ENCODE measurements at regions not wholly inside any gene's neighbourhood (a gene's known extent, or its start where the extent isn't known, plus 50 kb on each side); places are given as distances from the start of the nearest gene placed in this dataset.

GRCh38 chr6:147711476-147711875, 203.0 kb downstream of the SAMD5 start:
- H3K4me1 ChIP-seq (ENCODE audit: low read length), result no peaks in the 10 kb centered on the region
- H4K20me1 ChIP-seq (ENCODE audit: insufficient read depth, low read depth, low read length), result no peaks in the 10 kb centered on the region
- H3K27ac ChIP-seq (ENCODE audit: low read length), result no peak overlapping the region
- no peak overlapping the region for H2AFZ ChIP-seq (ENCODE audit: low read length)
- H3K9ac ChIP-seq (ENCODE audit: low read length), result no peak overlapping the region
- no peak for DNase-seq
- H3K9me3 ChIP-seq (ENCODE audit: low read length), result no peaks in the 10 kb centered on the region
- no peak overlapping the region for H3K4me2 ChIP-seq (ENCODE audit: low read depth, low read length, poor library complexity, severe bottlenecking)
- no peaks in the 10 kb centered on the region for H3K79me2 ChIP-seq (ENCODE audit: low read length)
- H3K9me2 ChIP-seq (replicated peaks; ENCODE audit: insufficient read depth, low read length), result no peaks in the 10 kb centered on the region
- H3K27me3 ChIP-seq (ENCODE audit: low read length), result no peaks in the 10 kb centered on the region
- no peaks in the 10 kb centered on the region for H3K36me3 ChIP-seq (ENCODE audit: insufficient read depth, low read length)
- H3K4me3 ChIP-seq (ENCODE audit: low read length), result no peak overlapping the region

- no peaks in the 10 kb centered on the region for H3K79me2 ChIP-seq (ENCODE audit: low read length)
- H3K4me1 ChIP-seq (ENCODE audit: low read length), result no peaks in the 10 kb centered on the region
- H4K20me1 ChIP-seq (ENCODE audit: insufficient read depth, low read depth, low read length), result no peaks in the 10 kb centered on the region
- H3K4me3 ChIP-seq (ENCODE audit: low read length), result no peak overlapping the region
- no peaks in the 10 kb centered on the region for H3K9me2 ChIP-seq (replicated peaks; ENCODE audit: insufficient read depth, low read length)
- H3K4me2 ChIP-seq (ENCODE audit: low read depth, low read length, poor library complexity, severe bottlenecking), result no peak overlapping the region
- no peaks in the 10 kb centered on the region for H3K27me3 ChIP-seq (ENCODE audit: low read length)
- no peaks in the 10 kb centered on the region for H3K9me3 ChIP-seq (ENCODE audit: low read length)
- no peak overlapping the region for H2AFZ ChIP-seq (ENCODE audit: low read length)
- DNase-seq, result no peak
- H3K36me3 ChIP-seq (ENCODE audit: insufficient read depth, low read length), result no peaks in the 10 kb centered on the region
- H3K27ac ChIP-seq (ENCODE audit: low read length), result no peak overlapping the region
- H3K9ac ChIP-seq (ENCODE audit: low read length), result no peak overlapping the region
Measured at GRCh38 chr6:147712841-147713240, 204.4 kb downstream of the SAMD5 start.

GRCh38 chr6:147715035-147715434, 206.5 kb downstream of the SAMD5 start:
- Histone ChIP-seq H4K20me1 (ENCODE audit: insufficient read depth, low read depth, low read length) (no peaks in the 10 kb centered on the region), H3K9me3 (ENCODE audit: low read length) (no peaks in the 10 kb centered on the region), H3K4me1 (ENCODE audit: low read length) (no peaks in the 10 kb centered on the region), H3K79me2 (ENCODE audit: low read length) (no peaks in the 10 kb centered on the region), H3K4me2 (ENCODE audit: low read depth, low read length, poor library complexity, severe bottlenecking) (no peak overlapping the region), H3K9ac (ENCODE audit: low read length) (no peak overlapping the region), H3K9me2 (replicated peaks; ENCODE audit: insufficient read depth, low read length) (no peaks in the 10 kb centered on the region), H3K27me3 (ENCODE audit: low read length) (no peaks in the 10 kb centered on the region), H2AFZ (ENCODE audit: low read length) (no peak overlapping the region), H3K36me3 (ENCODE audit: insufficient read depth, low read length) (no peaks in the 10 kb centered on the region), H3K4me3 (ENCODE audit: low read length) (no peak overlapping the region), H3K27ac (ENCODE audit: low read length) (no peak overlapping the region)
- no peak for DNase-seq

GRCh38 chr6:147716434-147716833, 207.9 kb downstream of the SAMD5 start:
- Histone ChIP-seq H3K4me1 (ENCODE audit: low read length) (no peaks in the 10 kb centered on the region), H3K27me3 (ENCODE audit: low read length) (no peaks in the 10 kb centered on the region), H3K27ac (ENCODE audit: low read length) (no peak overlapping the region), H3K9ac (ENCODE audit: low read length) (no peak overlapping the region), H3K79me2 (ENCODE audit: low read length) (no peaks in the 10 kb centered on the region), H4K20me1 (ENCODE audit: insufficient read depth, low read depth, low read length) (no peaks in the 10 kb centered on the region), H3K9me2 (replicated peaks; ENCODE audit: insufficient read depth, low read length) (no peaks in the 10 kb centered on the region), H3K4me2 (ENCODE audit: low read depth, low read length, poor library complexity, severe bottlenecking) (no peak overlapping the region), H3K4me3 (ENCODE audit: low read length) (no peak overlapping the region), H3K36me3 (ENCODE audit: insufficient read depth, low read length) (no peaks in the 10 kb centered on the region), H3K9me3 (ENCODE audit: low read length) (no peaks in the 10 kb centered on the region), H2AFZ (ENCODE audit: low read length) (no peak overlapping the region)
- DNase-seq, result no peak

- no peaks in the 10 kb centered on the region for H3K4me1 ChIP-seq (ENCODE audit: low read length)
- no peaks in the 10 kb centered on the region for H3K27me3 ChIP-seq (ENCODE audit: low read length)
- no peak overlapping the region for H3K4me2 ChIP-seq (ENCODE audit: low read depth, low read length, poor library complexity, severe bottlenecking)
- no peak overlapping the region for H3K9ac ChIP-seq (ENCODE audit: low read length)
- no peak for DNase-seq
- H3K79me2 ChIP-seq (ENCODE audit: low read length), result no peaks in the 10 kb centered on the region
- no peaks in the 10 kb centered on the region for H3K9me3 ChIP-seq (ENCODE audit: low read length)
- no peaks in the 10 kb centered on the region; the same call in 1 of the 2 replicates for H3K9me2 ChIP-seq (replicated peaks; ENCODE audit: insufficient read depth, low read length)
- no peaks in the 10 kb centered on the region for H4K20me1 ChIP-seq (ENCODE audit: insufficient read depth, low read depth, low read length)
- no peak overlapping the region for H3K27ac ChIP-seq (ENCODE audit: low read length)
- no peak overlapping the region for H3K4me3 ChIP-seq (ENCODE audit: low read length)
- no peak overlapping the region for H2AFZ ChIP-seq (ENCODE audit: low read length)
- no peaks in the 10 kb centered on the region for H3K36me3 ChIP-seq (ENCODE audit: insufficient read depth, low read length)
Measured at GRCh38 chr6:147717991-147718390, 209.5 kb downstream of the SAMD5 start.

- no peaks in the 10 kb centered on the region for H3K9me3 ChIP-seq (ENCODE audit: low read length)
- no peak overlapping the region for H3K4me3 ChIP-seq (ENCODE audit: low read length)
- H3K36me3 ChIP-seq (ENCODE audit: insufficient read depth, low read length), result no peaks in the 10 kb centered on the region
- no peaks in the 10 kb centered on the region for H3K4me1 ChIP-seq (ENCODE audit: low read length)
- no peaks in the 10 kb centered on the region for H3K79me2 ChIP-seq (ENCODE audit: low read length)
- no peaks in the 10 kb centered on the region for H3K27me3 ChIP-seq (ENCODE audit: low read length)
- H3K27ac ChIP-seq (ENCODE audit: low read length), result no peak overlapping the region
- H3K4me2 ChIP-seq (ENCODE audit: low read depth, low read length, poor library complexity, severe bottlenecking), result no peak overlapping the region
- H3K9ac ChIP-seq (ENCODE audit: low read length), result no peak overlapping the region
- H2AFZ ChIP-seq (ENCODE audit: low read length), result no peak overlapping the region
- H3K9me2 ChIP-seq (replicated peaks; ENCODE audit: insufficient read depth, low read length), result no peaks in the 10 kb centered on the region; the same call in 1 of the 2 replicates
- no peak for DNase-seq
- no peaks in the 10 kb centered on the region for H4K20me1 ChIP-seq (ENCODE audit: insufficient read depth, low read depth, low read length)
Measured at GRCh38 chr6:147722158-147722557, 213.7 kb downstream of the SAMD5 start.

GRCh38 chr6:147724454-147724853, 216.0 kb downstream of the SAMD5 start:
- H3K4me3 ChIP-seq (ENCODE audit: low read length), result no peak overlapping the region
- no peaks in the 10 kb centered on the region for H4K20me1 ChIP-seq (ENCODE audit: insufficient read depth, low read depth, low read length)
- H3K79me2 ChIP-seq (ENCODE audit: low read length), result no peaks in the 10 kb centered on the region
- no peak for DNase-seq
- no peak overlapping the region for H3K27ac ChIP-seq (ENCODE audit: low read length)
- H3K36me3 ChIP-seq (ENCODE audit: insufficient read depth, low read length), result no peaks in the 10 kb centered on the region
- H3K9me3 ChIP-seq (ENCODE audit: low read length), result no peaks in the 10 kb centered on the region
- H3K4me1 ChIP-seq (ENCODE audit: low read length), result no peaks in the 10 kb centered on the region
- no peaks in the 10 kb centered on the region; the same call in 1 of the 2 replicates for H3K9me2 ChIP-seq (replicated peaks; ENCODE audit: insufficient read depth, low read length)
- H3K4me2 ChIP-seq (ENCODE audit: low read depth, low read length, poor library complexity, severe bottlenecking), result no peak overlapping the region
- no peaks in the 10 kb centered on the region for H3K27me3 ChIP-seq (ENCODE audit: low read length)
- no peak overlapping the region for H2AFZ ChIP-seq (ENCODE audit: low read length)
- H3K9ac ChIP-seq (ENCODE audit: low read length), result no peak overlapping the region

- Histone ChIP-seq H3K9me2 (replicated peaks; ENCODE audit: insufficient read depth, low read length) (no peaks in the 10 kb centered on the region; the same call in 1 of the 2 replicates), H3K4me3 (ENCODE audit: low read length) (no peak overlapping the region), H3K4me2 (ENCODE audit: low read depth, low read length, poor library complexity, severe bottlenecking) (no peak overlapping the region), H3K9ac (ENCODE audit: low read length) (no peak overlapping the region), H4K20me1 (ENCODE audit: insufficient read depth, low read depth, low read length) (no peaks in the 10 kb centered on the region), H3K27ac (ENCODE audit: low read length) (no peak overlapping the region), H3K9me3 (ENCODE audit: low read length) (no peaks in the 10 kb centered on the region), H2AFZ (ENCODE audit: low read length) (no peak overlapping the region), H3K27me3 (ENCODE audit: low read length) (no peaks in the 10 kb centered on the region), H3K36me3 (ENCODE audit: insufficient read depth, low read length) (no peaks in the 10 kb centered on the region), H3K79me2 (ENCODE audit: low read length) (no peaks in the 10 kb centered on the region), H3K4me1 (ENCODE audit: low read length) (no peaks in the 10 kb centered on the region)
- DNase-seq, result no peak
Measured at GRCh38 chr6:147726342-147726741, 217.9 kb downstream of the SAMD5 start.

GRCh38 chr6:147728903-147729302, 220.4 kb downstream of the SAMD5 start:
- Histone ChIP-seq H3K79me2 (ENCODE audit: low read length) (no peaks in the 10 kb centered on the region), H3K4me1 (ENCODE audit: low read length) (no peaks in the 10 kb centered on the region)
- DNase-seq, result no peak

More at GRCh38 chr6:147728903-147729302, 220.4 kb downstream of the SAMD5 start:
- no peaks in the 10 kb centered on the region for H3K27me3 ChIP-seq (ENCODE audit: low read length)
- H3K27ac ChIP-seq (ENCODE audit: low read length), result no peak overlapping the region
- no peaks in the 10 kb centered on the region for H3K36me3 ChIP-seq (ENCODE audit: insufficient read depth, low read length)
- no peaks in the 10 kb centered on the region for H3K9me3 ChIP-seq (ENCODE audit: low read length)
- H3K9me2 ChIP-seq (replicated peaks; ENCODE audit: insufficient read depth, low read length), result no peaks in the 10 kb centered on the region
- no peak overlapping the region for H3K4me2 ChIP-seq (ENCODE audit: low read depth, low read length, poor library complexity, severe bottlenecking)
- no peak overlapping the region for H3K9ac ChIP-seq (ENCODE audit: low read length)
- H3K4me3 ChIP-seq (ENCODE audit: low read length), result no peak overlapping the region
- no peak overlapping the region for H2AFZ ChIP-seq (ENCODE audit: low read length)
- H4K20me1 ChIP-seq (ENCODE audit: insufficient read depth, low read depth, low read length), result no peaks in the 10 kb centered on the region
